Ascending aorta (tissue), 2 donors: ENCODE measurements at regions not wholly inside any gene's neighbourhood (a gene's known extent, or its start where the extent isn't known, plus 50 kb on each side); places are given as distances from the start of the nearest gene placed in this dataset.

Experiments used
- DNase-seq, 2 donors: peaks; one replicate each; pipeline ENCODE4 v3.0.0-alpha.2; 2019; ENCODE audit warnings: low spot score in 2 of 2
- H3K27ac ChIP-seq, 2 donors: fragments of 200-600 bp; sonication (generic); one replicate each; pipeline ENCODE4 v1.5.1; 2016 to 2017; ENCODE audit warnings: mild to moderate bottlenecking in 1 of 2
- H3K27me3 ChIP-seq: fragments of 200-600 bp; sonication (generic); one replicate; pipeline ENCODE4 v1.5.1; 2017
- H3K36me3 ChIP-seq, 2 donors: fragments of 200-600 bp; sonication (generic); one replicate each; pipeline ENCODE4 v1.5.1; 2016
- H3K4me1 ChIP-seq, 2 donors: fragments of 200-600 bp; sonication (generic); one replicate each; pipeline ENCODE4 v1.5.1; 2016 to 2017; ENCODE audit warnings: mild to moderate bottlenecking in 1 of 2
- H3K4me3 ChIP-seq, 2 donors: fragments of 200-600 bp; sonication (generic); one replicate each; pipeline ENCODE4 v1.5.1; 2016 to 2017; ENCODE audit warnings: mild to moderate bottlenecking in 1 of 2
- H3K9me3 ChIP-seq, 2 donors: fragments of 200-600 bp; sonication (generic); one replicate each; pipeline ENCODE4 v1.5.1; 2016
- intact Hi-C: fragments of 100-400 bp; cut with DNase I; formaldehyde crosslinking; loops from one replicate; pipeline ENCODE4 v1.15.1; 2023
- TF ChIP-seq, protein P1 (sequence below), 3 experiments: fragments of 200-600 bp in 2 of 3; fragments of 450-650 bp in 1 of 3; sonication (generic) in 2 of 3; IDR thresholded peaks; one replicate each; pipeline ENCODE4 v1.5.1; 2016 to 2019; ENCODE audit warnings: antibody characterized with exemption in 3 of 3, mild to moderate bottlenecking in 1 of 3, moderate library complexity in 1 of 3

GRCh38 chr17:77496831-77497577 is 356.2 kb downstream of the SEC14L1 start:
- Histone ChIP-seq H3K9me3 (no peaks in the 10 kb centered on the region), H3K36me3 (peaks cover 34 to 55% of the 10 kb centered on the region in 2 donors), H3K27ac (no peak overlapping the region), H3K4me3 (no peak overlapping the region), H3K27me3 (no peaks in the 10 kb centered on the region), H3K4me1 (peaks cover 0 to 7% of the 10 kb centered on the region in 2 donors)
- peak in 1 of 2 donors; percentile 48 for DNase-seq
- TF ChIP-seq, protein P1, sequence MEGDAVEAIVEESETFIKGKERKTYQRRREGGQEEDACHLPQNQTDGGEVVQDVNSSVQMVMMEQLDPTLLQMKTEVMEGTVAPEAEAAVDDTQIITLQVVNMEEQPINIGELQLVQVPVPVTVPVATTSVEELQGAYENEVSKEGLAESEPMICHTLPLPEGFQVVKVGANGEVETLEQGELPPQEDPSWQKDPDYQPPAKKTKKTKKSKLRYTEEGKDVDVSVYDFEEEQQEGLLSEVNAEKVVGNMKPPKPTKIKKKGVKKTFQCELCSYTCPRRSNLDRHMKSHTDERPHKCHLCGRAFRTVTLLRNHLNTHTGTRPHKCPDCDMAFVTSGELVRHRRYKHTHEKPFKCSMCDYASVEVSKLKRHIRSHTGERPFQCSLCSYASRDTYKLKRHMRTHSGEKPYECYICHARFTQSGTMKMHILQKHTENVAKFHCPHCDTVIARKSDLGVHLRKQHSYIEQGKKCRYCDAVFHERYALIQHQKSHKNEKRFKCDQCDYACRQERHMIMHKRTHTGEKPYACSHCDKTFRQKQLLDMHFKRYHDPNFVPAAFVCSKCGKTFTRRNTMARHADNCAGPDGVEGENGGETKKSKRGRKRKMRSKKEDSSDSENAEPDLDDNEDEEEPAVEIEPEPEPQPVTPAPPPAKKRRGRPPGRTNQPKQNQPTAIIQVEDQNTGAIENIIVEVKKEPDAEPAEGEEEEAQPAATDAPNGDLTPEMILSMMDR (IDR thresholded peaks at IDR 0.05) = no peak
- intact Hi-C loops = loop anchor here (5.0 kb wide), 1 partner anchor 410 kb away; no protein-coding TSS in a partner anchor

DNA sequence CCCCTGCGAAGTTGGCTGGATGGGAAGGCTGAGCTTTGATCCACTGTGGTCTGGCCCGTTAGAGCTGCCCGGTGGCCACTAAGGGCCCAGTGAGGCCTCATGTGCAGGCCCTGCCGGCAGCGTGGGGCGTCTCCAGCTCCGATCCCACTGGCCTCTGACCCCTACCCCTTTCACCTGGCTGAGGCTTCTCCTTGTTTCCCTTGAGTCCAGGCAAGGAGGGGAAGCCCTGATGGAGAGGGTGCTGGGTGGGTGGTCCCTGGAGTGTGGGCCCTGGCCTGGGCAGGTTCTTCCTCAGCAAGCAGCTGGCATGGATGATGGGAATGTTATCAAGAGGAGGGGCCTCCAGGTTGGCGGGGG is 356.8 kb downstream of the SEC14L1 start:
- TF ChIP-seq, protein P1 (IDR thresholded peaks at IDR 0.05) = no peak
- Histone ChIP-seq H3K4me3 (no peak overlapping the region), H3K36me3 (peaks cover 28 to 49% of the 10 kb centered on the region in 2 donors), H3K9me3 (no peaks in the 10 kb centered on the region), H3K4me1 (peaks cover 0 to 7% of the 10 kb centered on the region in 2 donors), H3K27me3 (no peaks in the 10 kb centered on the region), H3K27ac (no peak overlapping the region)
- intact Hi-C loops = loop anchor here (5.0 kb wide), 1 partner anchor 410 kb away; no protein-coding TSS in a partner anchor
- peak in 1 of 2 donors; percentile 52 for DNase-seq

DNA sequence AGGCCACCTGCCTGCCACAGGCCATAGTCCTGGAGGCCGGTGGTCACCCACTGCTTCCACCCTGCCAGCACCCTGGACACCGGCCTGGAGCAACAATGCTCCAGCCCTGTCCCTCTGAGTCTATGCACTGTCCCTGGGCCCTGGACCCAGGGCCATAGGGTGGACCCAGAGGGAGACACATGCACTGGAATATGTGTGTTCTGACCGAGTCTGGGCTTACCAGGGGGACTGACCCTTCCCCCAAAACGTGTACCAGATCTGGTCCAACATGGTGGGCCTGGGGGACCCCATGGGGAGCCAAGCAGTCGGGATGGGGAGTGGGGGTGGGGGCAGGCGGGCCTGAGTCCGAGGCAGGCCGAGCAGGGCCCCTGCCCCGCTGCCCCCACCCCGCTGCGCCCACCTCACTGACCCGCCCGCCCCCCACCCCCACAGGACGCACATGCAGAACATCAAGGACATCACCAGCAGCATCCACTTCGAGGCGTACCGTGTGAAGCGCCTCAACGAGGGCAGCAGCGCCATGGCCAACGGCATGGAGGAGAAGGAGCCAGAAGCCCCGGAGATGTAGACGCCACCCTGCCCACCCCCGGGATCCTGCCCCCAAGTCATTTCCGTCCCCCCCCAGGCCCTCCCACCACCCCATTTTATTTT is 357.4 kb downstream of the SEC14L1 start:
- TF ChIP-seq, protein P1 (IDR thresholded peaks at IDR 0.05) = no peak
- DNase-seq = peak in 1 of 2 donors; percentile 54
- Histone ChIP-seq H3K4me1 (peaks cover 0 to 7% of the 10 kb centered on the region in 2 donors), H3K27me3 (no peaks in the 10 kb centered on the region), H3K27ac (no peak overlapping the region), H3K4me3 (no peak overlapping the region), H3K9me3 (no peaks in the 10 kb centered on the region), H3K36me3 (peaks cover 21 to 43% of the 10 kb centered on the region in 2 donors)
- intact Hi-C loops = loop anchor here (5.0 kb wide), 1 partner anchor 411 kb away; no protein-coding TSS in a partner anchor

- H3K9me3 ChIP-seq = no peaks in the 10 kb centered on the region
- no peak overlapping the region for H3K4me3 ChIP-seq
- H3K36me3 ChIP-seq = peaks cover 15 to 36% of the 10 kb centered on the region in 2 donors
- peaks cover 0 to 7% of the 10 kb centered on the region in 2 donors for H3K4me1 ChIP-seq
- peak in 1 of 2 donors; percentile 55 for DNase-seq
- intact Hi-C loops = loop anchor here (5.0 kb wide), 1 partner anchor 412 kb away; no protein-coding TSS in a partner anchor
- H3K27ac ChIP-seq = no peak overlapping the region
- TF ChIP-seq, protein P1 (IDR thresholded peaks at IDR 0.05) = no peak
- no peaks in the 10 kb centered on the region for H3K27me3 ChIP-seq
Observed at GRCh38 chr17:77498791-77499698, 358.3 kb downstream of the SEC14L1 start.
